ENCODE measurements at regions not wholly inside any gene's neighbourhood (a gene's known extent, or its start where the extent isn't known, plus 50 kb on each side); places are given as distances from the start of the nearest gene placed in this dataset.

- DNase-seq (ENCODE audit: low read depth), result no peak
Measured at GRCh38 chr5:54645882-54646355, 128.4 kb downstream of the SNX18 start.

GRCh38 chr5:54644226-54644625, 126.7 kb downstream of the SNX18 start:
- DNase-seq (ENCODE audit: low read depth), result no peak

- no peak for DNase-seq (ENCODE audit: low read depth)
Measured at GRCh38 chr5:54643685-54644106, 126.1 kb downstream of the SNX18 start.

- DNase-seq (ENCODE audit: low read depth), result no peak
Measured at GRCh38 chr5:54639621-54640020, 122.1 kb downstream of the SNX18 start.

GRCh38 chr5:54638106-54638505, 120.5 kb downstream of the SNX18 start:
- no peak for DNase-seq (ENCODE audit: low read depth)

GRCh38 chr5:54637654-54638053, 120.1 kb downstream of the SNX18 start:
- DNase-seq (ENCODE audit: low read depth), result no peak

GRCh38 chr5:54634089-54634488, 116.5 kb downstream of the SNX18 start:
- DNase-seq (ENCODE audit: low read depth), result no peak

GRCh38 chr5:54632131-54632701, 114.7 kb downstream of the SNX18 start:
- no peak for DNase-seq (ENCODE audit: low read depth)

- no peak for DNase-seq (ENCODE audit: low read depth)
Measured at GRCh38 chr5:54630738-54631359, 113.3 kb downstream of the SNX18 start.

GRCh38 chr5:54629115-54629514, 111.6 kb downstream of the SNX18 start:
- no peak for DNase-seq (ENCODE audit: low read depth)

GRCh38 chr5:54628050-54628449, 110.5 kb downstream of the SNX18 start:
- no peak for DNase-seq (ENCODE audit: low read depth)

- DNase-seq (ENCODE audit: low read depth), result no peak
Measured at GRCh38 chr5:54626407-54626806, 108.8 kb downstream of the SNX18 start.

- DNase-seq (ENCODE audit: low read depth), result no peak
Measured at GRCh38 chr5:54624805-54625568, 107.4 kb downstream of the SNX18 start.

- DNase-seq (ENCODE audit: low read depth), result no peak
Measured at GRCh38 chr5:54621709-54622108, 104.2 kb downstream of the SNX18 start.

- DNase-seq (ENCODE audit: low read depth), result no peak
Measured at GRCh38 chr5:54621048-54621447, 103.5 kb downstream of the SNX18 start.

- no peak for DNase-seq (ENCODE audit: low read depth)
Measured at GRCh38 chr5:54620141-54620933, 102.8 kb downstream of the SNX18 start.

GRCh38 chr5:54619731-54620130, 102.2 kb downstream of the SNX18 start:
- DNase-seq (ENCODE audit: low read depth), result no peak

GRCh38 chr5:54616518-54617220, 99.1 kb downstream of the SNX18 start:
- no peak for DNase-seq (ENCODE audit: low read depth)

- DNase-seq (ENCODE audit: low read depth), result no peak
Measured at GRCh38 chr5:54616031-54616430, 98.5 kb downstream of the SNX18 start.

GRCh38 chr5:54615381-54615780, 97.8 kb downstream of the SNX18 start:
- DNase-seq (ENCODE audit: low read depth), result no peak

GRCh38 chr5:54612711-54613110, 95.2 kb downstream of the SNX18 start:
- no peak for DNase-seq (ENCODE audit: low read depth)
